ENCODE measurements at regions not wholly inside any gene's neighbourhood (a gene's known extent, or its start where the extent isn't known, plus 50 kb on each side); places are given as distances from the start of the nearest gene placed in this dataset.

DNA sequence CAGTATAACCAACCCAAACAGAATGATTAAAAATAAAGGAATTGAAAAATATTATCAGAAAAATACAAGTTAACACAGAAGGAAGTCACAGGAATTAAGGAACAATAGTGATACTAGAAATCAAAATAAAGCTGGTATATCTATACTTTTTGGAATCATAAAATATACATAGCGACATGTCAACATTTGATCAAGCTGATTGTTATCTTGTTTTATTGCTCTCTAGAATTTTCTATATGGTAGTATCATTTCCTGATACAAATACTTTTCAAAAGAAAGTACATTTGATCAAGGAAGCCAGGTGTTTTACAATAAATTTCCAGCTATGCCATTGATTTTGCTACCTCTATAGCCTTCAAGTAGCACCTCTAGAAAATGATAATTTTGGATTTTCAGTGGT is 489.5 kb upstream of the PKN2 start:
- TF ChIP-seq EP300 (IDR thresholded peaks at IDR 0.05): no peak
- no peak for TF ChIP-seq POLR2A (IDR thresholded peaks at IDR 0.05)
